A549 (cell line): ENCODE measurements at regions not wholly inside any gene's neighbourhood (a gene's known extent, or its start where the extent isn't known, plus 50 kb on each side); places are given as distances from the start of the nearest gene placed in this dataset.

Experiments
- ATAC-seq, 2 experiments: fragments of 200-7000 bp in 1 of 2; fragments of >200 bp in 1 of 2; cut with Nextera tagmentation in 1 of 2; cut with Tn5 transposase in 1 of 2; 3 replicates each; pipeline versions ENCODE4 v1.8.0 to v1.9.1; 2018 to 2020; ENCODE audit warnings: mild to moderate bottlenecking in 1 of 2, moderate library complexity in 1 of 2
- CTCF ChIA-PET: fragments of 300-600 bp; sonication (Branson Sonifier 250); formaldehyde crosslinking; extraction: SDS; loops from one replicate; lab custom pipeline; 2021; ENCODE audit warnings: antibody characterized with exemption, inconsistent platforms; lab: Yijun Ruan, JAX
- POLR2A ChIA-PET: fragments of 350-600 bp; formaldehyde crosslinking; extraction: SDS; loops from one replicate; lab custom pipeline; 2021; ENCODE audit warnings: antibody characterized with exemption, inconsistent platforms; lab: Yijun Ruan, JAX
- DNase-seq, 2 experiments: peaks; one replicate each; pipeline versions ENCODE4 v3.0.0 to v3.0.0-alpha.2; 2011 to 2016; ENCODE audit warnings: low read depth in 1 of 2, low spot score in 1 of 2
- FAIRE-seq: peaks from 2 replicates; lab custom pipeline; 2011; peaks lifted over from hg19 to GRCh38; lab: Jason Lieb, UNC
- H3K27ac ChIP-seq, 2 experiments: fragments of >200 bp; sonication (Bioruptor Twin); formaldehyde crosslinking; 3 replicates each; pipeline ENCODE4 v1.5.1; 2016 to 2017
- H3K4me1 ChIP-seq: fragments of >200 bp; sonication (Bioruptor Twin); formaldehyde crosslinking; 3 replicates; pipeline ENCODE4 v1.6.1; 2016
- H3K4me2 ChIP-seq: fragments of >200 bp; sonication (Bioruptor Twin); formaldehyde crosslinking; 3 replicates; pipeline ENCODE4 v1.6.1; 2016
- H3K4me3 ChIP-seq: fragments of >200 bp; sonication (Bioruptor Twin); formaldehyde crosslinking; 3 replicates; pipeline ENCODE4 v1.5.1; 2016
- H3K9me3 ChIP-seq: fragments of >200 bp; sonication (Bioruptor Twin); formaldehyde crosslinking; 3 replicates; pipeline ENCODE4 v1.6.1; 2016
- BHLHE40 ChIP-seq: IDR thresholded peaks from 2 replicates; pipeline ENCODE4 v1.6.1; 2012; ENCODE audit warnings: low read depth, low read length, inconsistent platforms
- CEBPB ChIP-seq, 2 experiments: fragments of >200 bp in 1 of 2; sonication (Bioruptor Twin) in 1 of 2; formaldehyde crosslinking in 1 of 2; IDR thresholded peaks; 2 replicates each; pipeline ENCODE4 v1.6.1; 2012 to 2016
- CHD2 ChIP-seq: fragments of 150-350 bp; IDR thresholded peaks from 2 replicates; pipeline ENCODE4 v1.6.1; 2014; ENCODE audit warnings: low read length; ENCODE audit not compliant: partially characterized antibody
- CHD4 ChIP-seq: fragments of 200-600 bp; sonication (generic); IDR thresholded peaks from 2 replicates; pipeline ENCODE4 v1.6.1; 2016; ENCODE audit warnings: antibody characterized with exemption, mild to moderate bottlenecking, borderline replicate concordance
- ESRRA ChIP-seq: fragments of 150-350 bp; IDR thresholded peaks from 2 replicates; pipeline ENCODE4 v1.6.1; 2014; ENCODE audit warnings: mild to moderate bottlenecking, low read length, borderline replicate concordance
- FOXS1 ChIP-seq: fragments of 250-450 bp; sonication (Bioruptor Pico); IDR thresholded peaks from 2 replicates; pipeline ENCODE4 v1.5.0; 2020; ENCODE audit warnings: mild to moderate bottlenecking, moderate library complexity
- HDAC2 ChIP-seq: fragments of 200-600 bp; sonication (generic); IDR thresholded peaks from 2 replicates; pipeline ENCODE4 v1.6.1; 2016
- HOXB5 ChIP-seq: fragments of 250-450 bp; sonication (Bioruptor Pico); IDR thresholded peaks from 2 replicates; pipeline ENCODE4 v1.5.0; 2020; ENCODE audit warnings: mild to moderate bottlenecking, moderate library complexity
- MYC ChIP-seq: IDR thresholded peaks from 2 replicates; pipeline ENCODE4 v1.6.1; 2012; ENCODE audit warnings: mild to moderate bottlenecking, inconsistent platforms, low read length, improper control_type of control experiment, borderline replicate concordance
- RCOR1 ChIP-seq: fragments of 150-350 bp; IDR thresholded peaks from 2 replicates; pipeline ENCODE4 v1.6.1; 2014; ENCODE audit warnings: antibody characterized with exemption, low read length, low read depth
- SREBF2 ChIP-seq: fragments of 450-650 bp; IDR thresholded peaks from 2 replicates; pipeline ENCODE4 v1.6.1; 2014; ENCODE audit warnings: mild to moderate bottlenecking, moderate library complexity
- TFCP2L1 ChIP-seq: fragments of 250-450 bp; sonication (Bioruptor Pico); IDR thresholded peaks from 2 replicates; pipeline ENCODE4 v1.5.0; 2021; ENCODE audit warnings: mild to moderate bottlenecking
- ZNF302 ChIP-seq: fragments of 250-450 bp; sonication (Bioruptor Pico); IDR thresholded peaks from 2 replicates; pipeline ENCODE4 v1.9.0; 2021; ENCODE audit warnings: inconsistent platforms, mild to moderate bottlenecking, moderate library complexity
- whole genome bisulfite sequencing: methylation state at CpG from one replicate; pipeline ENCODE4 v1.1.6; 2017; ENCODE audit errors: missing lambda C conversion rate; 5-methylcytosine and 5-hydroxymethylcytosine counted together
- TF ChIP-seq, protein P1 (sequence below): fragments of 450-650 bp; IDR thresholded peaks from 2 replicates; pipeline ENCODE4 v1.6.1; 2014; ENCODE audit warnings: antibody characterized with exemption
- TF ChIP-seq, protein P2 (sequence below): fragments of >200 bp; sonication (Bioruptor Twin); formaldehyde crosslinking; IDR thresholded peaks from 3 replicates; pipeline ENCODE4 v1.5.1; 2016
- TF ChIP-seq, protein P3 (sequence below): fragments of 250-450 bp; sonication (Bioruptor Pico); IDR thresholded peaks from 2 replicates; pipeline ENCODE4 v1.5.0; 2021; ENCODE audit warnings: mild to moderate bottlenecking, moderate library complexity, borderline replicate concordance
- TF ChIP-seq, protein P4 (sequence below): fragments of 150-350 bp; IDR thresholded peaks from 2 replicates; pipeline ENCODE4 v1.6.1; 2014; ENCODE audit warnings: low read depth, mild to moderate bottlenecking, low read length
- TF ChIP-seq, protein P5 (sequence below): fragments of 250-450 bp; sonication (Bioruptor Pico); IDR thresholded peaks from 2 replicates; pipeline ENCODE4 v1.5.0; 2020; ENCODE audit warnings: low read depth, mild to moderate bottlenecking, moderate library complexity

DNA sequence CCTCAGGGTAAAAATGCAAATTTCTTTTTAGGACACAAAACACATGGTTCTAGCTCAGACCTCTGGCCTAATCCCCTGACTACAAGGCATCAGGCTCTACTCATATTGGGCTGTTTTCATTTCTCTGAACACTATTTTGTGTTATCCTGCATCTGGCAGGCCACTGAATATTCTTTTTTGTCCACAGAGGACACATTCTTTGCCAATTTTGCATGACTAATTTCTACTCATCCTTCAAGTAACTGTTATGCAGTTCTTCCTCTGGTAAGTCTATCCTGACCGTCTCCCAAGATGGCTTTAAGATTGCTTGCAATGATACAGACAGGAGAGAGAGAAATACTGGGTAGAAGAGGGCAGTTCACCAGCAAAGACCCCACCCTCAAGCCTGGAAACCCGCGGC lies 107.6 kb upstream of the RGPD4 start:
- no peak for DNase-seq

DNA sequence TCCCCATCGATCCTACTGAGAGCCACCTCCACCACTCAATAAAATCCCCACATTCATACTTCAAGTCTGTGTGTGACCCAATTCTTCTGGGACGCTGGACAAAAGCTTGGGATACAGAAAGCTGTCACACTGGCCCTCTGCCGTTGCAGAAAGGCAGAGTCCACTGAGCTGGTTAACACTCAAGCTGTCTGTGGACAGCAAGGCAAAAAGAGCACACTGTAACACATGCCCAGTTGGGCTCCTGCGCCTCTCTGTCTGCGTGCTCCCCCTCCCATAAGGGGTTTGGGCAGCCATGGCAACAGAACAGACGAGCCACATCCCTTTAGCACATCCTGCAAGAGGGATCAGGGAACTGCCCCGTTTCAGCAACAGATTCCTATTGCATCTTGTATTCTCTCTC lies 106.9 kb upstream of the RGPD4 start:
- no peak for FAIRE-seq
- WGBS, result 29% methylated on average over 7 of the region's 7 CpGs
- no peak for ATAC-seq
- no peak overlapping the region for H3K4me3 ChIP-seq
- H3K27ac ChIP-seq, result no peak overlapping the region
- H3K9me3 ChIP-seq, result no peaks in the 10 kb centered on the region
- no peak for DNase-seq
- TF ChIP-seq CHD2 (no peak), CEBPB (IDR thresholded peaks at IDR 0.05) (no peak), HOXB5 (no peak), SREBF2 (no peak), TFCP2L1 (CRISPR knock-in tag) (no peak), ZNF302 (CRISPR knock-in tag) (no peak), FOXS1 (CRISPR knock-in tag) (no peak), ESRRA (no peak), HDAC2 (no peak), BHLHE40 (no peak), CHD4 (no peak)
- TF ChIP-seq, protein P1, sequence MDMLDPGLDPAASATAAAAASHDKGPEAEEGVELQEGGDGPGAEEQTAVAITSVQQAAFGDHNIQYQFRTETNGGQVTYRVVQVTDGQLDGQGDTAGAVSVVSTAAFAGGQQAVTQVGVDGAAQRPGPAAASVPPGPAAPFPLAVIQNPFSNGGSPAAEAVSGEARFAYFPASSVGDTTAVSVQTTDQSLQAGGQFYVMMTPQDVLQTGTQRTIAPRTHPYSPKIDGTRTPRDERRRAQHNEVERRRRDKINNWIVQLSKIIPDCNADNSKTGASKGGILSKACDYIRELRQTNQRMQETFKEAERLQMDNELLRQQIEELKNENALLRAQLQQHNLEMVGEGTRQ, result no peak
- TF ChIP-seq, protein P2, sequence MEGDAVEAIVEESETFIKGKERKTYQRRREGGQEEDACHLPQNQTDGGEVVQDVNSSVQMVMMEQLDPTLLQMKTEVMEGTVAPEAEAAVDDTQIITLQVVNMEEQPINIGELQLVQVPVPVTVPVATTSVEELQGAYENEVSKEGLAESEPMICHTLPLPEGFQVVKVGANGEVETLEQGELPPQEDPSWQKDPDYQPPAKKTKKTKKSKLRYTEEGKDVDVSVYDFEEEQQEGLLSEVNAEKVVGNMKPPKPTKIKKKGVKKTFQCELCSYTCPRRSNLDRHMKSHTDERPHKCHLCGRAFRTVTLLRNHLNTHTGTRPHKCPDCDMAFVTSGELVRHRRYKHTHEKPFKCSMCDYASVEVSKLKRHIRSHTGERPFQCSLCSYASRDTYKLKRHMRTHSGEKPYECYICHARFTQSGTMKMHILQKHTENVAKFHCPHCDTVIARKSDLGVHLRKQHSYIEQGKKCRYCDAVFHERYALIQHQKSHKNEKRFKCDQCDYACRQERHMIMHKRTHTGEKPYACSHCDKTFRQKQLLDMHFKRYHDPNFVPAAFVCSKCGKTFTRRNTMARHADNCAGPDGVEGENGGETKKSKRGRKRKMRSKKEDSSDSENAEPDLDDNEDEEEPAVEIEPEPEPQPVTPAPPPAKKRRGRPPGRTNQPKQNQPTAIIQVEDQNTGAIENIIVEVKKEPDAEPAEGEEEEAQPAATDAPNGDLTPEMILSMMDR, result no peak
- TF ChIP-seq, protein P3, sequence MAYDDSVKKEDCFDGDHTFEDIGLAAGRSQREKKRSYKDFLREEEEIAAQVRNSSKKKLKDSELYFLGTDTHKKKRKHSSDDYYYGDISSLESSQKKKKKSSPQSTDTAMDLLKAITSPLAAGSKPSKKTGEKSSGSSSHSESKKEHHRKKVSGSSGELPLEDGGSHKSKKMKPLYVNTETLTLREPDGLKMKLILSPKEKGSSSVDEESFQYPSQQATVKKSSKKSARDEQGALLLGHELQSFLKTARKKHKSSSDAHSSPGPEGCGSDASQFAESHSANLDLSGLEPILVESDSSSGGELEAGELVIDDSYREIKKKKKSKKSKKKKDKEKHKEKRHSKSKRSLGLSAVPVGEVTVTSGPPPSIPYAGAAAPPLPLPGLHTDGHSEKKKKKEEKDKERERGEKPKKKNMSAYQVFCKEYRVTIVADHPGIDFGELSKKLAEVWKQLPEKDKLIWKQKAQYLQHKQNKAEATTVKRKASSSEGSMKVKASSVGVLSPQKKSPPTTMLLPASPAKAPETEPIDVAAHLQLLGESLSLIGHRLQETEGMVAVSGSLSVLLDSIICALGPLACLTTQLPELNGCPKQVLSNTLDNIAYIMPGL, result no peak
- TF ChIP-seq, protein P4, sequence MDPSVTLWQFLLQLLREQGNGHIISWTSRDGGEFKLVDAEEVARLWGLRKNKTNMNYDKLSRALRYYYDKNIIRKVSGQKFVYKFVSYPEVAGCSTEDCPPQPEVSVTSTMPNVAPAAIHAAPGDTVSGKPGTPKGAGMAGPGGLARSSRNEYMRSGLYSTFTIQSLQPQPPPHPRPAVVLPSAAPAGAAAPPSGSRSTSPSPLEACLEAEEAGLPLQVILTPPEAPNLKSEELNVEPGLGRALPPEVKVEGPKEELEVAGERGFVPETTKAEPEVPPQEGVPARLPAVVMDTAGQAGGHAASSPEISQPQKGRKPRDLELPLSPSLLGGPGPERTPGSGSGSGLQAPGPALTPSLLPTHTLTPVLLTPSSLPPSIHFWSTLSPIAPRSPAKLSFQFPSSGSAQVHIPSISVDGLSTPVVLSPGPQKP, result no peak
- TF ChIP-seq, protein P5, sequence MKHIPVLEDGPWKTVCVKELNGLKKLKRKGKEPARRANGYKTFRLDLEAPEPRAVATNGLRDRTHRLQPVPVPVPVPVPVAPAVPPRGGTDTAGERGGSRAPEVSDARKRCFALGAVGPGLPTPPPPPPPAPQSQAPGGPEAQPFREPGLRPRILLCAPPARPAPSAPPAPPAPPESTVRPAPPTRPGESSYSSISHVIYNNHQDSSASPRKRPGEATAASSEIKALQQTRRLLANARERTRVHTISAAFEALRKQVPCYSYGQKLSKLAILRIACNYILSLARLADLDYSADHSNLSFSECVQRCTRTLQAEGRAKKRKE, result no peak
- no peak overlapping the region for H3K4me2 ChIP-seq
- H3K4me1 ChIP-seq, result no peaks in the 10 kb centered on the region
- ChIA-PET CTCF (no interaction called here), POLR2A (no interaction called here)

More for the DNA sequence above, 107.6 kb upstream of the RGPD4 start:
- Histone ChIP-seq H3K27ac (no peak overlapping the region), H3K4me2 (no peak overlapping the region), H3K4me3 (no peak overlapping the region), H3K9me3 (no peaks in the 10 kb centered on the region), H3K4me1 (no peaks in the 10 kb centered on the region)
- no peak for ATAC-seq
- POLR2A ChIA-PET, result no interaction called here
- 65% methylated on average over 3 of the region's 3 CpGs for WGBS
- TF ChIP-seq MYC, result no peak
- TF ChIP-seq, protein P1, result no peak
- no peak for TF ChIP-seq RCOR1
- CTCF ChIA-PET, result no interaction called here
- no peak for FAIRE-seq
